Spleen (tissue), 11 donors: ENCODE measurements at regions not wholly inside any gene's neighbourhood (a gene's known extent, or its start where the extent isn't known, plus 50 kb on each side); places are given as distances from the start of the nearest gene placed in this dataset.

Experiments used
- DNase-seq: peaks from one replicate; pipeline ENCODE4 v3.0.0-alpha.2; 2020
- H3K27ac ChIP-seq, 8 donors: fragments of 200-600 bp; sonication (generic) in 7 of 8; 1 replicate in 4 of 8; 2 replicates in 4 of 8; pipeline versions ENCODE4 v1.5.0 to v1.8.0; 2016 to 2021; ENCODE audit warnings: inconsistent platforms in 4 of 8, mild to moderate bottlenecking in 4 of 8, moderate library complexity in 1 of 8
- H3K27me3 ChIP-seq, 7 donors: fragments of 200-600 bp; sonication (generic) in 6 of 7; replicated peaks in 1 of 7; 1 replicate in 4 of 7; 2 replicates in 3 of 7; pipeline versions ENCODE4 v1.5.0 to v1.8.0; 2016 to 2021; ENCODE audit warnings: inconsistent platforms in 3 of 7, mild to moderate bottlenecking in 1 of 7
- H3K36me3 ChIP-seq, 6 donors: fragments of 200-600 bp; sonication (generic) in 5 of 6; 1 replicate in 4 of 6; 2 replicates in 2 of 6; pipeline versions ENCODE4 v1.5.0 to v1.8.0; 2016 to 2021; ENCODE audit warnings: inconsistent platforms in 2 of 6
- H3K4me1 ChIP-seq, 6 donors: fragments of 200-600 bp; sonication (generic) in 5 of 6; 1 replicate in 3 of 6; 2 replicates in 3 of 6; pipeline versions ENCODE4 v1.5.0 to v1.8.0; 2016 to 2021; ENCODE audit warnings: inconsistent platforms in 3 of 6
- H3K4me3 ChIP-seq, 8 donors: fragments of 200-600 bp; sonication (generic) in 7 of 8; 1 replicate in 4 of 8; 2 replicates in 4 of 8; pipeline versions ENCODE4 v1.5.0 to v1.8.0; 2016 to 2021; ENCODE audit warnings: inconsistent platforms in 4 of 8, mild to moderate bottlenecking in 4 of 8, moderate library complexity in 2 of 8
- H3K9me3 ChIP-seq, 8 donors: fragments of 200-600 bp; sonication (generic) in 7 of 8; 1 replicate in 4 of 8; 2 replicates in 4 of 8; pipeline versions ENCODE4 v1.5.0 to v1.8.0; 2016 to 2021; ENCODE audit warnings: inconsistent platforms in 4 of 8
- POLR2A ChIP-seq, 3 donors: fragments of 450-650 bp; IDR thresholded peaks; one replicate each; pipeline ENCODE4 v1.5.1; 2017; ENCODE audit warnings: antibody characterized with exemption in 3 of 3, mild to moderate bottlenecking in 1 of 3
- POLR2AphosphoS5 ChIP-seq, 3 donors: sonication (generic); formaldehyde crosslinking; IDR thresholded peaks; one replicate each; pipeline ENCODE4 v1.5.1; 2017; ENCODE audit warnings: antibody characterized with exemption in 3 of 3
- WGBS, 5 donors: extraction: QIAGEN DNeasy Blood & Tissue Kit in 3 of 5; methylation state at CpG; one replicate each; pipeline versions ENCODE4 v1.1.5 to v1.1.7; 2013 to 2018; 5-methylcytosine and 5-hydroxymethylcytosine counted together
- intact Hi-C: fragments of 100-400 bp; cut with DNase I; formaldehyde crosslinking; loops from one replicate; pipeline ENCODE4 v1.15.0; 2023; ENCODE audit warnings: low total_unique reads
- TF ChIP-seq, protein P1 (sequence below), 11 experiments: fragments of 200-600 bp in 7 of 11; fragments of 450-650 bp in 4 of 11; sonication (generic) in 4 of 11; IDR thresholded peaks in 8 of 11; conservative IDR thresholded peaks in 3 of 11; 1 replicate in 7 of 11; 2 replicates in 4 of 11; pipeline versions ENCODE4 v1.4.0 to v1.8.0; 2016 to 2021; ENCODE audit warnings: antibody characterized with exemption in 11 of 11, inconsistent platforms in 4 of 11, mild to moderate bottlenecking in 1 of 11
- donor health status: healthy with polysubstance abuse.
- donor health status: DM: no; HTN: no; CAD: no; lungs with moderate emphysema.
- donor health status: DM: no; HTN: no; CAD: no.
- donor health status: Bipolar disorder and iron deficiency.
- donor health status: healthy.
- donor health status: DM: no; HTN: no; CAD: no.
- donor health status: DM: yes; HTN: yes; CAD: no.

DNA sequence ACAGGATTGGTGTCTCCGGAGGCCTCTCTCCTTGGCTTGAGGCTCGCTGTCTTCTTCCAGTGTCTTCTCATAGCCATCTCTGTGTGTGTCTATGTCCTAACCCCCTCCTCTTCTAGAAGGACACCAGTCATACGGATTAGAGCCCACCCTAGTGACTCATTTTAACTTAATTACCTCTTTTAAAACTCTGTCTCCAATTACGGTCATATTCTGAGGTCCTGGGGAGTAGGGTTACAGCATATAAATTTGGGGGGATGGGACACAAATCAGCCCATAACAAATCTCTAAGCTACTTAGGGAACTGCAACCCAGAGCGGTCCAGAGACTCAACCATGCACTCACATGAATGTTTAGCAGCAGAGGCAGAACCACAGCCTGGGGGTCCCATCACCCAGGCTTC lies 56.1 kb upstream of the SASH1 start:
- Histone ChIP-seq H3K27me3 (no peaks in the 10 kb centered on the region), H3K4me1 (peaks cover 0 to 4% (median 0%) of the 10 kb centered on the region in 6 donors), H3K4me3 (no peak overlapping the region), H3K36me3 (no peaks in the 10 kb centered on the region), H3K27ac (no peak overlapping the region), H3K9me3 (no peaks in the 10 kb centered on the region)
- WGBS, 5 donors: 83 to 91% (median 89%) methylated on average over 5 of the region's 5 CpGs
- intact Hi-C loops: no loop called here
- TF ChIP-seq POLR2AphosphoS5 (IDR thresholded peaks at IDR 0.05): no peak
- no peak for TF ChIP-seq POLR2A (IDR thresholded peaks at IDR 0.05)
- TF ChIP-seq, protein P1, sequence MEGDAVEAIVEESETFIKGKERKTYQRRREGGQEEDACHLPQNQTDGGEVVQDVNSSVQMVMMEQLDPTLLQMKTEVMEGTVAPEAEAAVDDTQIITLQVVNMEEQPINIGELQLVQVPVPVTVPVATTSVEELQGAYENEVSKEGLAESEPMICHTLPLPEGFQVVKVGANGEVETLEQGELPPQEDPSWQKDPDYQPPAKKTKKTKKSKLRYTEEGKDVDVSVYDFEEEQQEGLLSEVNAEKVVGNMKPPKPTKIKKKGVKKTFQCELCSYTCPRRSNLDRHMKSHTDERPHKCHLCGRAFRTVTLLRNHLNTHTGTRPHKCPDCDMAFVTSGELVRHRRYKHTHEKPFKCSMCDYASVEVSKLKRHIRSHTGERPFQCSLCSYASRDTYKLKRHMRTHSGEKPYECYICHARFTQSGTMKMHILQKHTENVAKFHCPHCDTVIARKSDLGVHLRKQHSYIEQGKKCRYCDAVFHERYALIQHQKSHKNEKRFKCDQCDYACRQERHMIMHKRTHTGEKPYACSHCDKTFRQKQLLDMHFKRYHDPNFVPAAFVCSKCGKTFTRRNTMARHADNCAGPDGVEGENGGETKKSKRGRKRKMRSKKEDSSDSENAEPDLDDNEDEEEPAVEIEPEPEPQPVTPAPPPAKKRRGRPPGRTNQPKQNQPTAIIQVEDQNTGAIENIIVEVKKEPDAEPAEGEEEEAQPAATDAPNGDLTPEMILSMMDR (IDR thresholded peaks at IDR 0.05 in 8 of 11, conservative IDR thresholded peaks at IDR 0.05 in 3 of 11): no peak
- DNase-seq: no peak

DNA sequence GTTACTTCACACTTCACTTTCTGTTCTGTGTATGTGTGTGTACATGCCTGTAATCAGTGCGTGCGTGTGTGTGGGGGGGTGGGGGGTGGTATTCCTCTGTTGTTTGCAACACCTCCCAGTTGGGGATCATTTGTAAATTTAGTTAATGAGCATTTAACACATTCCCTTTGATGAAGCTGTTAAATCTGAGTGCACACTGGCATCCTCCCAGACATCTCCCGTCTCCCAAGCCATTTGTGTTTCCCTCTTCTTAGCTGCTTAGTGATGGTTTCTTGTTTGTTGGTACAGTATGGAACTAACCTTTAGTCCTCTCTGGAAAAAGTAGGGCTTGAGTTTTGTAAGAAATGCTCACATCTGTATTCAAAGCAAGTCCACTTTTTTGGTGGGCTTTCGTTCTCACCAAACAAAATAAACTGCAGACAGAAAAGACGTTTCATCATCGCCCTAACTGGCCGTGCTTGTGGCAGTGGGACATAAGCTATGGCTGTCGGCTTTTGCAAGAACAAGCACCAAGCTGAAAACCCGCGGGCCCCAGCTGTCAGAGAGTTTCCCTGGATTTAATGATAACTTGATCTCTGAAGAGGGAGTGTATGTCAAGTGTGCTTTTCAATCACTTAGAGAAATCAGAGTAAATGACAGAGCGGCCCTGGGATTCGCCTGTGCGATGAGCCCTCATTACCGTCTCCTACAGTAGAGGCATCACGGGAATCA lies 54.9 kb upstream of the SASH1 start:
- H3K27ac ChIP-seq: no peak overlapping the region
- H3K27me3 ChIP-seq: no peaks in the 10 kb centered on the region
- H3K4me1 ChIP-seq: peaks cover 0 to 6% (median 3%) of the 10 kb centered on the region in 6 donors
- no peak overlapping the region for H3K4me3 ChIP-seq
- WGBS, 5 donors: 81 to 98% (median 93%) methylated on average over 15 of the region's 15 CpGs
- DNase-seq: no peak
- H3K36me3 ChIP-seq: no peaks in the 10 kb centered on the region
- no peaks in the 10 kb centered on the region for H3K9me3 ChIP-seq
- intact Hi-C loops: no loop called here
- TF ChIP-seq, protein P1 (IDR thresholded peaks at IDR 0.05 in 8 of 11, conservative IDR thresholded peaks at IDR 0.05 in 3 of 11): no peak
- TF ChIP-seq POLR2AphosphoS5 (IDR thresholded peaks at IDR 0.05) (no peak), POLR2A (IDR thresholded peaks at IDR 0.05) (no peak)

GRCh38 chr6:148288541-148288940 lies 54.1 kb upstream of the SASH1 start:
- Histone ChIP-seq H3K9me3 (no peaks in the 10 kb centered on the region), H3K4me1 (peaks cover 0 to 6% (median 3%) of the 10 kb centered on the region in 6 donors), H3K4me3 (no peak overlapping the region), H3K27me3 (no peaks in the 10 kb centered on the region), H3K27ac (no peak overlapping the region), H3K36me3 (no peaks in the 10 kb centered on the region)
- no peak for TF ChIP-seq POLR2A (IDR thresholded peaks at IDR 0.05)
- no peak for TF ChIP-seq POLR2AphosphoS5 (IDR thresholded peaks at IDR 0.05)
- TF ChIP-seq, protein P1 (IDR thresholded peaks at IDR 0.05 in 8 of 11, conservative IDR thresholded peaks at IDR 0.05 in 3 of 11): no peak
- intact Hi-C loops: no loop called here
- no peak for DNase-seq
- 86 to 97% (median 89%) methylated on average over 4 of the region's 4 CpGs for WGBS, 5 donors

DNA sequence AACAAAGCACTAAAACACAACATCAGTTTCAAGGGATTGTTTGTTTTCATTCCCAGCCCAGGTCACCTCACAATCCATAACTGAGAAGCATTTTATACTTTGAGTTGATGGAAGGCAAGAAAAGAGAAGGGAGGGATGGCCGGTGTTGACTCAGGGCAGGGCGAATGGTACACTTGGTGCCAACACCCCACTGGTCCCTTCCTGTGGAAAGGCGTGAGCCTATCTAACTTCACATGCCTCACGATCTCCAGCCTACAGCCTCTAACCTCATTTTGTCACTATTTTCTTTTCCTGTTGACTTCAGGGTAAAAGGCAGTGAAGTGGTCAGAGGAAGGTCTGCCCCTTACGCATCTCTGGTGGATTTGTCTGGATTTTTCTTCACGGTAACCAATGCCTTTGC lies 53.5 kb upstream of the SASH1 start:
- TF ChIP-seq POLR2AphosphoS5 (IDR thresholded peaks at IDR 0.05) (no peak), POLR2A (IDR thresholded peaks at IDR 0.05) (no peak)
- TF ChIP-seq, protein P1 (IDR thresholded peaks at IDR 0.05 in 8 of 11, conservative IDR thresholded peaks at IDR 0.05 in 3 of 11): no peak
- Histone ChIP-seq H3K36me3 (no peaks in the 10 kb centered on the region), H3K27ac (no peak overlapping the region), H3K4me1 (peaks cover 0 to 6% (median 3%) of the 10 kb centered on the region in 6 donors), H3K27me3 (no peaks in the 10 kb centered on the region), H3K4me3 (no peak overlapping the region), H3K9me3 (no peaks in the 10 kb centered on the region)
- intact Hi-C loops: no loop called here
- no peak for DNase-seq
- 72 to 86% (median 82%) methylated on average over 6 of the region's 6 CpGs for WGBS, 5 donors
